MM.1S (cell line): ENCODE measurements at regions not wholly inside any gene's neighbourhood (a gene's known extent, or its start where the extent isn't known, plus 50 kb on each side); places are given as distances from the start of the nearest gene placed in this dataset.

Source experiments
- EZH2 ChIP-seq: fragments of 300-600 bp; sonication (generic); optimal IDR thresholded peaks from 2 replicates; pipeline ENCODE3; 2017; ENCODE audit warnings: low read depth, mild to moderate bottlenecking, antibody characterized with exemption, low read length, mixed read lengths
- EZH2phosphoT487 ChIP-seq: fragments of 300-600 bp; sonication (generic); IDR thresholded peaks from 2 replicates; pipeline ENCODE4 v1.6.1; 2018; ENCODE audit warnings: antibody characterized with exemption, low read length
- TF ChIP-seq, protein P1 (sequence below): fragments of 300-600 bp; sonication (generic); IDR thresholded peaks from 2 replicates; pipeline ENCODE4 v1.5.1; 2016; ENCODE audit warnings: antibody characterized with exemption, low read length, mixed read lengths

DNA sequence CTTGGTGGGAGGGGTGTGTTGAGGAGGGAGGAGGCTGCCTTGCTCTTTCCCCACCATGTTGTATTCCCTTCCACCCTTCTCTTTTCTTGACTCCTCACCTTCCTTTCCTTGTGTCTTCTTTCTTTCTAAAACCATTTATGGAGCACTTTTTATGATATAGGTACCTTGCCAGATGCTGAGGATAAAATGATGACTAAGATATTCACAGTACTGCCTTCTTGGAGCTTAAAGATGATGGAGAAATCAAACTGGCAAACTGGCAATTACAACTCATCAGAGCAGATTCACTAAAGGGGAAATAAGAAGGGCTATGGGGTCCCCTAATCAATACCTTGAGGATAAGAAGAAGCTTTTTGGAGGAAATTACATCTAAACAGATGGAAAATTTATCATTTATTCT, 273.2 kb upstream of the MEF2C start:
- TF ChIP-seq, protein P1, sequence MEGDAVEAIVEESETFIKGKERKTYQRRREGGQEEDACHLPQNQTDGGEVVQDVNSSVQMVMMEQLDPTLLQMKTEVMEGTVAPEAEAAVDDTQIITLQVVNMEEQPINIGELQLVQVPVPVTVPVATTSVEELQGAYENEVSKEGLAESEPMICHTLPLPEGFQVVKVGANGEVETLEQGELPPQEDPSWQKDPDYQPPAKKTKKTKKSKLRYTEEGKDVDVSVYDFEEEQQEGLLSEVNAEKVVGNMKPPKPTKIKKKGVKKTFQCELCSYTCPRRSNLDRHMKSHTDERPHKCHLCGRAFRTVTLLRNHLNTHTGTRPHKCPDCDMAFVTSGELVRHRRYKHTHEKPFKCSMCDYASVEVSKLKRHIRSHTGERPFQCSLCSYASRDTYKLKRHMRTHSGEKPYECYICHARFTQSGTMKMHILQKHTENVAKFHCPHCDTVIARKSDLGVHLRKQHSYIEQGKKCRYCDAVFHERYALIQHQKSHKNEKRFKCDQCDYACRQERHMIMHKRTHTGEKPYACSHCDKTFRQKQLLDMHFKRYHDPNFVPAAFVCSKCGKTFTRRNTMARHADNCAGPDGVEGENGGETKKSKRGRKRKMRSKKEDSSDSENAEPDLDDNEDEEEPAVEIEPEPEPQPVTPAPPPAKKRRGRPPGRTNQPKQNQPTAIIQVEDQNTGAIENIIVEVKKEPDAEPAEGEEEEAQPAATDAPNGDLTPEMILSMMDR: no peak
- TF ChIP-seq EZH2phosphoT487: no peak
- TF ChIP-seq EZH2: no peak
